H1 (cell line): ENCODE measurements at regions not wholly inside any gene's neighbourhood (a gene's known extent, or its start where the extent isn't known, plus 50 kb on each side); places are given as distances from the start of the nearest gene placed in this dataset.

Source experiments
- FOSL1 ChIP-seq: IDR thresholded peaks from 2 replicates; pipeline ENCODE4 v1.6.1; 2011; ENCODE audit warnings: mild to moderate bottlenecking, low read depth, low read length, moderate library complexity; ENCODE audit not compliant: insufficient read depth
- KDM4A ChIP-seq: IDR thresholded peaks from one replicate; pipeline ENCODE4 v1.7.1; 2012; ENCODE audit warnings: low read depth, mild to moderate bottlenecking, moderate library complexity, low read length, inconsistent platforms; ENCODE audit not compliant: severe bottlenecking
- NANOG ChIP-seq: IDR thresholded peaks from 2 replicates; pipeline ENCODE4 v1.6.1; 2011; ENCODE audit warnings: low read length, low read depth, mild to moderate bottlenecking, inconsistent platforms; ENCODE audit not compliant: insufficient read depth, poor library complexity, severe bottlenecking
- PHF8 ChIP-seq: fragments of 200-600 bp; sonication (generic); conservative IDR thresholded peaks from 2 replicates; pipeline ENCODE4 v1.7.1; 2012; ENCODE audit warnings: low read depth, mild to moderate bottlenecking, inconsistent platforms, low read length, moderate library complexity
- POLR2AphosphoS5 ChIP-seq: IDR thresholded peaks from 2 replicates; pipeline ENCODE4 v1.6.1; 2011; ENCODE audit warnings: low read depth, low read length
- RBBP5 ChIP-seq: IDR thresholded peaks from 2 replicates; pipeline ENCODE4 v1.7.1; 2012; ENCODE audit warnings: low read depth, mild to moderate bottlenecking, inconsistent platforms, low read length, moderate library complexity, borderline replicate concordance
- RXRA ChIP-seq: IDR thresholded peaks from 2 replicates; pipeline ENCODE4 v1.6.1; 2011; ENCODE audit warnings: low read depth, mild to moderate bottlenecking, low read length, moderate library complexity; ENCODE audit not compliant: insufficient read depth
- SIX5 ChIP-seq: IDR thresholded peaks from 2 replicates; pipeline ENCODE4 v1.6.1; 2011; ENCODE audit warnings: mild to moderate bottlenecking, low read depth, low read length
- SUZ12 ChIP-seq: fragments of 200-600 bp; sonication (generic); IDR thresholded peaks from 2 replicates; pipeline ENCODE4 v1.6.1; 2012; ENCODE audit warnings: mild to moderate bottlenecking, inconsistent platforms, low read length, moderate library complexity, mixed read lengths
- TBP ChIP-seq: IDR thresholded peaks from 2 replicates; pipeline ENCODE4 v1.6.1; 2011; ENCODE audit warnings: low read depth, low read length, improper control_type of control experiment
- TCF12 ChIP-seq: IDR thresholded peaks from 2 replicates; pipeline ENCODE4 v1.6.1; 2011; ENCODE audit warnings: low read depth, mild to moderate bottlenecking, low read length
- TF ChIP-seq, protein P1 (sequence below): fragments of 300-600 bp; sonication (generic); IDR thresholded peaks from 2 replicates; pipeline ENCODE4 v1.7.1; 2012; ENCODE audit warnings: low read length, moderate library complexity, mild to moderate bottlenecking, inconsistent platforms; ENCODE audit not compliant: insufficient replicate concordance

DNA sequence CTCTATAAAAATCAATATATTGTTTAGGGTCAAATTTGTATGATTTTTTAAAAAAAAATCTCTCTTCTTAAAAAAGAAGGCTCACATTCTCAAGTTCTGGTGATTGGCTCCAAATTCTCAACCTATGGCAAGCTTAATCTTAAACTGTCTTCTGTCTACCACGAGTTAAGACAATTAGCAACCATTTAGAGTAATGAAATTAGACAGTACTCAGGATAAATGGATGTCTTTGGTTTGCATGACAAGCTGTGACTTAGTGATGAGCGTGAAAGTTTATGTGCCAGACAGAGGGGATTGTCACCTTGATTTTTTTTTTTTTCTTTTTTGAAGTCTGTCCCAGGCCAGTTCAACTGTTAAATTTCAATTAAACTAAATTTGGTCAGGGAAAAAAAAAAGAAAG, 1632.3 kb downstream of the MAT2B start (continued):
- TF ChIP-seq, protein P1, sequence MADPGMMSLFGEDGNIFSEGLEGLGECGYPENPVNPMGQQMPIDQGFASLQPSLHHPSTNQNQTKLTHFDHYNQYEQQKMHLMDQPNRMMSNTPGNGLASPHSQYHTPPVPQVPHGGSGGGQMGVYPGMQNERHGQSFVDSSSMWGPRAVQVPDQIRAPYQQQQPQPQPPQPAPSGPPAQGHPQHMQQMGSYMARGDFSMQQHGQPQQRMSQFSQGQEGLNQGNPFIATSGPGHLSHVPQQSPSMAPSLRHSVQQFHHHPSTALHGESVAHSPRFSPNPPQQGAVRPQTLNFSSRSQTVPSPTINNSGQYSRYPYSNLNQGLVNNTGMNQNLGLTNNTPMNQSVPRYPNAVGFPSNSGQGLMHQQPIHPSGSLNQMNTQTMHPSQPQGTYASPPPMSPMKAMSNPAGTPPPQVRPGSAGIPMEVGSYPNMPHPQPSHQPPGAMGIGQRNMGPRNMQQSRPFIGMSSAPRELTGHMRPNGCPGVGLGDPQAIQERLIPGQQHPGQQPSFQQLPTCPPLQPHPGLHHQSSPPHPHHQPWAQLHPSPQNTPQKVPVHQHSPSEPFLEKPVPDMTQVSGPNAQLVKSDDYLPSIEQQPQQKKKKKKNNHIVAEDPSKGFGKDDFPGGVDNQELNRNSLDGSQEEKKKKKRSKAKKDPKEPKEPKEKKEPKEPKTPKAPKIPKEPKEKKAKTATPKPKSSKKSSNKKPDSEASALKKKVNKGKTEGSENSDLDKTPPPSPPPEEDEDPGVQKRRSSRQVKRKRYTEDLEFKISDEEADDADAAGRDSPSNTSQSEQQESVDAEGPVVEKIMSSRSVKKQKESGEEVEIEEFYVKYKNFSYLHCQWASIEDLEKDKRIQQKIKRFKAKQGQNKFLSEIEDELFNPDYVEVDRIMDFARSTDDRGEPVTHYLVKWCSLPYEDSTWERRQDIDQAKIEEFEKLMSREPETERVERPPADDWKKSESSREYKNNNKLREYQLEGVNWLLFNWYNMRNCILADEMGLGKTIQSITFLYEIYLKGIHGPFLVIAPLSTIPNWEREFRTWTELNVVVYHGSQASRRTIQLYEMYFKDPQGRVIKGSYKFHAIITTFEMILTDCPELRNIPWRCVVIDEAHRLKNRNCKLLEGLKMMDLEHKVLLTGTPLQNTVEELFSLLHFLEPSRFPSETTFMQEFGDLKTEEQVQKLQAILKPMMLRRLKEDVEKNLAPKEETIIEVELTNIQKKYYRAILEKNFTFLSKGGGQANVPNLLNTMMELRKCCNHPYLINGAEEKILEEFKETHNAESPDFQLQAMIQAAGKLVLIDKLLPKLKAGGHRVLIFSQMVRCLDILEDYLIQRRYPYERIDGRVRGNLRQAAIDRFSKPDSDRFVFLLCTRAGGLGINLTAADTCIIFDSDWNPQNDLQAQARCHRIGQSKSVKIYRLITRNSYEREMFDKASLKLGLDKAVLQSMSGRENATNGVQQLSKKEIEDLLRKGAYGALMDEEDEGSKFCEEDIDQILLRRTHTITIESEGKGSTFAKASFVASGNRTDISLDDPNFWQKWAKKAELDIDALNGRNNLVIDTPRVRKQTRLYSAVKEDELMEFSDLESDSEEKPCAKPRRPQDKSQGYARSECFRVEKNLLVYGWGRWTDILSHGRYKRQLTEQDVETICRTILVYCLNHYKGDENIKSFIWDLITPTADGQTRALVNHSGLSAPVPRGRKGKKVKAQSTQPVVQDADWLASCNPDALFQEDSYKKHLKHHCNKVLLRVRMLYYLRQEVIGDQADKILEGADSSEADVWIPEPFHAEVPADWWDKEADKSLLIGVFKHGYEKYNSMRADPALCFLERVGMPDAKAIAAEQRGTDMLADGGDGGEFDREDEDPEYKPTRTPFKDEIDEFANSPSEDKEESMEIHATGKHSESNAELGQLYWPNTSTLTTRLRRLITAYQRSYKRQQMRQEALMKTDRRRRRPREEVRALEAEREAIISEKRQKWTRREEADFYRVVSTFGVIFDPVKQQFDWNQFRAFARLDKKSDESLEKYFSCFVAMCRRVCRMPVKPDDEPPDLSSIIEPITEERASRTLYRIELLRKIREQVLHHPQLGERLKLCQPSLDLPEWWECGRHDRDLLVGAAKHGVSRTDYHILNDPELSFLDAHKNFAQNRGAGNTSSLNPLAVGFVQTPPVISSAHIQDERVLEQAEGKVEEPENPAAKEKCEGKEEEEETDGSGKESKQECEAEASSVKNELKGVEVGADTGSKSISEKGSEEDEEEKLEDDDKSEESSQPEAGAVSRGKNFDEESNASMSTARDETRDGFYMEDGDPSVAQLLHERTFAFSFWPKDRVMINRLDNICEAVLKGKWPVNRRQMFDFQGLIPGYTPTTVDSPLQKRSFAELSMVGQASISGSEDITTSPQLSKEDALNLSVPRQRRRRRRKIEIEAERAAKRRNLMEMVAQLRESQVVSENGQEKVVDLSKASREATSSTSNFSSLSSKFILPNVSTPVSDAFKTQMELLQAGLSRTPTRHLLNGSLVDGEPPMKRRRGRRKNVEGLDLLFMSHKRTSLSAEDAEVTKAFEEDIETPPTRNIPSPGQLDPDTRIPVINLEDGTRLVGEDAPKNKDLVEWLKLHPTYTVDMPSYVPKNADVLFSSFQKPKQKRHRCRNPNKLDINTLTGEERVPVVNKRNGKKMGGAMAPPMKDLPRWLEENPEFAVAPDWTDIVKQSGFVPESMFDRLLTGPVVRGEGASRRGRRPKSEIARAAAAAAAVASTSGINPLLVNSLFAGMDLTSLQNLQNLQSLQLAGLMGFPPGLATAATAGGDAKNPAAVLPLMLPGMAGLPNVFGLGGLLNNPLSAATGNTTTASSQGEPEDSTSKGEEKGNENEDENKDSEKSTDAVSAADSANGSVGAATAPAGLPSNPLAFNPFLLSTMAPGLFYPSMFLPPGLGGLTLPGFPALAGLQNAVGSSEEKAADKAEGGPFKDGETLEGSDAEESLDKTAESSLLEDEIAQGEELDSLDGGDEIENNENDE = no peak
- TF ChIP-seq SUZ12 (no peak), RBBP5 (no peak), RXRA (no peak), NANOG (no peak), TCF12 (no peak), TBP (no peak), KDM4A (no peak), POLR2AphosphoS5 (no peak), FOSL1 (no peak), SIX5 (no peak), PHF8 (no peak)
